Colonic mucosa (tissue), 4 donors: ENCODE measurements at regions not wholly inside any gene's neighbourhood (a gene's known extent, or its start where the extent isn't known, plus 50 kb on each side); places are given as distances from the start of the nearest gene placed in this dataset.

Source experiments
- DNase-seq: peaks from one replicate; pipeline ENCODE4 v3.0.0-alpha.2; 2020
- H3K27ac ChIP-seq: fragments of 200-600 bp; one replicate; pipeline ENCODE4 v1.8.0; 2021
- H3K27me3 ChIP-seq: fragments of 200-600 bp; one replicate; pipeline ENCODE4 v1.8.0; 2021
- H3K36me3 ChIP-seq: fragments of 200-600 bp; one replicate; pipeline ENCODE4 v1.8.0; 2021
- H3K4me1 ChIP-seq: fragments of 200-600 bp; one replicate; pipeline ENCODE4 v1.8.0; 2021; ENCODE audit warnings: mild to moderate bottlenecking
- H3K4me3 ChIP-seq: fragments of 200-600 bp; one replicate; pipeline ENCODE4 v1.8.0; 2021
- H3K9ac ChIP-seq, 2 donors: one replicate each; pipeline ENCODE4 v1.7.0; 2013; ENCODE audit warnings: control low read depth in 2 of 2, low read depth in 2 of 2, low read length in 2 of 2
- H3K9me3 ChIP-seq: fragments of 200-600 bp; one replicate; pipeline ENCODE4 v1.8.0; 2021
- CTCF ChIP-seq: fragments of 200-600 bp; IDR thresholded peaks from one replicate; pipeline ENCODE4 v1.8.0; 2022; ENCODE audit warnings: antibody characterized with exemption, mild to moderate bottlenecking
- intact Hi-C: fragments of 100-400 bp; cut with DNase I; formaldehyde crosslinking; loops from one replicate; pipeline ENCODE4 v1.14.1; 2022
- donor health status: healthy.
- donor health status: DM: no; HTN: no; CAD: no.
- donor health status: DM: no; HTN: no; CAD: no.

DNA sequence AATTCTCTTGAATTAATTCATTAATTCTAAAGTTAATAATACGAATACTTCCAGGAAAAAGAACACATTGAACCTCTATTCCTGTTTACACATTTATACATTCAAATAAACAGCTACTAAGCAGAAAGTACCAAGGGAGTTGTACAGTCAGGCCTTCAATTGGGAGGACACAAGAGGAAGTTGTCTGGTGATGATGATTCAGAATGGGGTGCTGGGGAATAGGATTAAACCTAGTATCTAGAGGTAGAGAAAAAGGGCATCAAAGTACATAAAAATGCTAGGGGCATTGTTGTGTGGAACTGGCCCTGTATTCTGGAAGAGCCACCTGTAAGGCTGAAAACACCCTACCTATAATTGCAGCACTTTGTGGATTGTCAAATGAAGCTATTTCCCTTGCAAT, 71.7 kb upstream of the MROH9 start:
- no peaks in the 10 kb centered on the region for H3K4me1 ChIP-seq
- intact Hi-C loops = no loop called here
- no peak overlapping the region for H3K4me3 ChIP-seq
- H3K27ac ChIP-seq = no peak overlapping the region
- H3K27me3 ChIP-seq = no peaks in the 10 kb centered on the region
- H3K9ac ChIP-seq = no peak overlapping the region
- no peak for TF ChIP-seq CTCF
- no peaks in the 10 kb centered on the region for H3K9me3 ChIP-seq
- DNase-seq = no peak
- no peaks in the 10 kb centered on the region for H3K36me3 ChIP-seq

- no peak overlapping the region for H3K4me3 ChIP-seq
- H3K27ac ChIP-seq = no peak overlapping the region
- no peak for DNase-seq
- no peaks in the 10 kb centered on the region for H3K27me3 ChIP-seq
- H3K9me3 ChIP-seq = no peaks in the 10 kb centered on the region
- no peaks in the 10 kb centered on the region for H3K4me1 ChIP-seq
- no peaks in the 10 kb centered on the region for H3K36me3 ChIP-seq
- no peak for TF ChIP-seq CTCF
- H3K9ac ChIP-seq = no peak overlapping the region
- intact Hi-C loops = no loop called here
Measured at GRCh38 chr1:170864238-170864637, 71.1 kb upstream of the MROH9 start.

DNA sequence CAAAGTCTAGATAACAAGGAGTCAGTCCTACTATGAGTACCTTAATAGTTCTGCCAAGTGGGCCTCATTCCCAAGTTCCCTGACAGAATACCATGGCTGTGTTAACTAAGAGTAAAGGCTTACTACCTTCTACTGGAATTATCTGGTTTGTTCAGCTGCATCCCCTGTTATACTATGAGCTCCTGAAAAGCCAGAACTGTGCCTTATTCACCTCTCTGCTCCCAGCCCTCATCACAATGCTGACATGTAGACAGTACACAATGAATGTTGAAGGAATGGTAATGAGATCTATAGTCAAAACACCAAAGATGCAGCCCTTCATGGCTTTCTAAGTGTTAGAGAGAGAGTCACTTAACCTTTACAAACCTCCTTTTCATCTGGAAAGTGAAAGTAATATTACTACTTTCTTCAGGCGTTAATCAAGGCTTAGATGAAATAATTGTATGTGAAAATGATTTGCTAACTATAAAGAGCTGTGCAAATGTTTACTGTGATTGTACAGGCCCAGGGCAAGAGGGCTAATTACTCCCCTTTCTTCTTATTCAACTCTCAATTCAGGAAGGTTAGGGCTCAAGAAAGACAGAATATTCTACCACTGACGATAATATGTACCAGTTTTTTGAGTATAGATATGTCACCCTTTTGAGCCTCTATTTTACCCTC, 70.3 kb upstream of the MROH9 start:
- TF ChIP-seq CTCF = no peak
- Histone ChIP-seq H3K9ac (no peak overlapping the region), H3K36me3 (no peaks in the 10 kb centered on the region), H3K4me3 (no peak overlapping the region), H3K9me3 (no peaks in the 10 kb centered on the region), H3K4me1 (no peaks in the 10 kb centered on the region), H3K27me3 (no peaks in the 10 kb centered on the region), H3K27ac (no peak overlapping the region)
- intact Hi-C loops = no loop called here
- DNase-seq = no peak

DNA sequence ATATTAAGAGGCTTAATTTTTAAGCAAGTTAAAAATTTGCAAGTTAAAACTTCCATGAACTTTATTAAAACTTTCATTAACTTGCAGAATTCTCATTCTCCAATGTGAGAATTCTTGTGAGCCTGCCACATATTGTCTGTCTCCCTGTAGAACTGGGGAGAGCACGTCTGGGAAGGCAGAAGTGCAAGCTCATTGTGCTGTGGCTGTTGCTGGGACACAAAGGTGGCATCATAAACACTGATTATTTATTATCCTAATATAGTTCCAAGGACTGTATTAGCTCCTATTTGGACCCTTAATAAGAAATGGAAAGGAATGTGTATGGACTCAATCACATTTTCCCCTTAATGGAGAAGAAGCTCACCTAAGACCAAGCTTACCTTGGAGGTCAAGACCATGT, 68.7 kb upstream of the MROH9 start:
- TF ChIP-seq CTCF = no peak
- Histone ChIP-seq H3K9me3 (no peaks in the 10 kb centered on the region), H3K9ac (no peak overlapping the region), H3K36me3 (no peaks in the 10 kb centered on the region), H3K27me3 (no peaks in the 10 kb centered on the region), H3K4me3 (no peak overlapping the region), H3K4me1 (no peaks in the 10 kb centered on the region), H3K27ac (no peak overlapping the region)
- intact Hi-C loops = no loop called here
- DNase-seq = no peak

DNA sequence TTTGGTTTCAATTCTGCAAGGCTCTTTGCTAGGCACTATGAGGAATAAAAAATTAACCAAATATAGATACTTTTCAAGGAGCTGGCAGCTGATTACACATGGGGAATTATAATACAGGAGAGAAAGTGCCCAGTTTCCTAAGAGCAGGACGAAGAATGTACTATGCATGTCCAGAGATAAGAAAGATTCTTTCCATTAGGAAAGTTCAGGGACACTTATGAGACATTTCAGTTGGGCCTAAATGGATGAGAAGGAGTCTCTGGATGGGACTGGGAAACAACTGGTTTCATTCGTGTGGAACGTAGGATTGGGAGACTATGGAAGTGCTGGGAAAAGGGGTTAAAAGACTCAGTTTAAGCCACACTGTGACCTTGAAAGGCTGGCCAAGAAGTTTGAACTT, 63.5 kb upstream of the MROH9 start:
- Histone ChIP-seq H3K9me3 (no peaks in the 10 kb centered on the region), H3K27ac (no peak overlapping the region), H3K4me1 (no peaks in the 10 kb centered on the region), H3K27me3 (no peaks in the 10 kb centered on the region), H3K4me3 (no peak overlapping the region), H3K9ac (no peak overlapping the region), H3K36me3 (no peaks in the 10 kb centered on the region)
- no peak for TF ChIP-seq CTCF
- no peak for DNase-seq
- intact Hi-C loops = no loop called here
